H9 (cell line): ENCODE measurements at regions not wholly inside any gene's neighbourhood (a gene's known extent, or its start where the extent isn't known, plus 50 kb on each side); places are given as distances from the start of the nearest gene placed in this dataset.

Experiments used
- DNase-seq: peaks from one replicate; pipeline ENCODE4 v3.0.0-alpha.2; 2017
- H2AFZ ChIP-seq: one replicate; pipeline ENCODE4 v1.6.1; 2013; ENCODE audit warnings: mild to moderate bottlenecking, low read length, control low read depth, moderate library complexity
- H2AK5ac ChIP-seq: 2 replicates; pipeline ENCODE4 v1.6.1; 2013; ENCODE audit warnings: low read length, control low read depth, mixed read lengths; ENCODE audit not compliant: insufficient read length
- H2BK120ac ChIP-seq: one replicate; pipeline ENCODE4 v1.6.1; 2013; ENCODE audit warnings: low read depth, mild to moderate bottlenecking, low read length, control low read depth, inconsistent platforms; ENCODE audit not compliant: poor library complexity, severe bottlenecking
- H2BK12ac ChIP-seq: 2 replicates; pipeline ENCODE4 v1.6.1; 2013; ENCODE audit warnings: low read length, control low read depth, mixed read lengths, low read depth; ENCODE audit not compliant: insufficient read length
- H2BK15ac ChIP-seq: 2 replicates; pipeline ENCODE4 v1.6.1; 2013; ENCODE audit warnings: low read depth, low read length, control low read depth
- H2BK20ac ChIP-seq: one replicate; pipeline ENCODE4 v1.6.1; 2013; ENCODE audit warnings: low read depth, mild to moderate bottlenecking, low read length, control low read depth, inconsistent platforms; ENCODE audit not compliant: poor library complexity, severe bottlenecking
- H2BK5ac ChIP-seq: 2 replicates; pipeline ENCODE4 v1.6.1; 2013; ENCODE audit warnings: low read length, control low read depth, mixed read lengths; ENCODE audit not compliant: insufficient read length
- H3K14ac ChIP-seq: 2 replicates; pipeline ENCODE4 v1.6.1; 2013; ENCODE audit warnings: low read length, control low read depth; ENCODE audit not compliant: insufficient read depth
- H3K18ac ChIP-seq: 2 replicates; pipeline ENCODE4 v1.6.1; 2013; ENCODE audit warnings: low read depth, mild to moderate bottlenecking, mixed read lengths, low read length, control low read depth; ENCODE audit not compliant: insufficient read length
- H3K23ac ChIP-seq: 2 replicates; pipeline ENCODE4 v1.6.1; 2013; ENCODE audit warnings: low read length, control low read depth, mixed read lengths, low read depth; ENCODE audit not compliant: insufficient read length
- H3K23me2 ChIP-seq: 2 replicates; pipeline ENCODE4 v1.6.1; 2013; ENCODE audit warnings: low read depth, mild to moderate bottlenecking, mixed read lengths, low read length, control low read depth; ENCODE audit not compliant: insufficient read length, poor library complexity, severe bottlenecking
- H3K27ac ChIP-seq: 2 replicates; pipeline ENCODE4 v1.5.1; 2013; ENCODE audit warnings: low read length, control low read depth, mixed read lengths, low read depth; ENCODE audit not compliant: insufficient read length
- H3K27me3 ChIP-seq: 2 replicates; pipeline ENCODE4 v1.6.1; 2013; ENCODE audit warnings: low read length, control low read depth, inconsistent platforms; ENCODE audit not compliant: insufficient read depth
- H3K4ac ChIP-seq: 2 replicates; pipeline ENCODE4 v1.6.1; 2013; ENCODE audit warnings: low read depth, mild to moderate bottlenecking, control low read depth, inconsistent platforms, low read length, moderate library complexity
- H3K4me1 ChIP-seq: 2 replicates; pipeline ENCODE4 v1.6.1; 2013; ENCODE audit warnings: low read length, control low read depth, inconsistent platforms; ENCODE audit not compliant: insufficient read depth
- H3K4me2 ChIP-seq: 2 replicates; pipeline ENCODE4 v1.6.1; 2013; ENCODE audit warnings: low read length, control low read depth, mixed read lengths; ENCODE audit not compliant: insufficient read length, insufficient read depth
- H3K56ac ChIP-seq: 2 replicates; pipeline ENCODE4 v1.6.1; 2013; ENCODE audit warnings: low read depth, mild to moderate bottlenecking, mixed read lengths, low read length, control low read depth; ENCODE audit not compliant: insufficient read length
- H3K79me1 ChIP-seq: 2 replicates; pipeline ENCODE4 v1.6.1; 2013; ENCODE audit warnings: low read depth, mild to moderate bottlenecking, moderate library complexity, low read length, control low read depth, inconsistent platforms; ENCODE audit not compliant: insufficient read depth, poor library complexity, severe bottlenecking
- H3K79me2 ChIP-seq: 2 replicates; pipeline ENCODE4 v1.6.1; 2013; ENCODE audit warnings: low read length, control low read depth, inconsistent platforms; ENCODE audit not compliant: insufficient read depth
- H3K9ac ChIP-seq: 2 replicates; pipeline ENCODE4 v1.6.1; 2013; ENCODE audit warnings: low read length, control low read depth, mixed read lengths; ENCODE audit not compliant: insufficient read length; ENCODE audit errors: extremely low read depth
- H3K9me3 ChIP-seq: one replicate; pipeline ENCODE4 v1.6.1; 2013; ENCODE audit warnings: low read depth, low read length, inconsistent platforms; ENCODE audit not compliant: control insufficient read depth
- H3T11ph ChIP-seq: one replicate; pipeline ENCODE4 v1.6.1; 2013; ENCODE audit warnings: mild to moderate bottlenecking, low read length, control low read depth, inconsistent platforms
- H4K20me1 ChIP-seq: one replicate; pipeline ENCODE4 v1.6.1; 2013; ENCODE audit not compliant: control insufficient read depth, insufficient read length, insufficient read depth
- H4K5ac ChIP-seq: 2 replicates; pipeline ENCODE4 v1.6.1; 2013; ENCODE audit warnings: low read depth, mild to moderate bottlenecking, mixed read lengths, low read length, control low read depth; ENCODE audit not compliant: insufficient read length
- H4K8ac ChIP-seq: replicated peaks from 2 replicates; pipeline ENCODE4 v1.6.1; 2013; ENCODE audit warnings: low read length, control low read depth, mixed read lengths, low read depth; ENCODE audit not compliant: insufficient read length
- H4K91ac ChIP-seq: 2 replicates; pipeline ENCODE4 v1.6.1; 2013; ENCODE audit warnings: low read depth, mild to moderate bottlenecking, moderate library complexity, mixed read lengths, low read length, control low read depth; ENCODE audit not compliant: insufficient read length
- H3K27ac Mint-ChIP-seq, 3 experiments: 2 replicates in 2 of 3; 3 replicates in 1 of 3; pipeline ENCODE4 v1.8.0; 2020 to 2021; ENCODE audit warnings: mixed read lengths in 3 of 3, mild to moderate bottlenecking in 1 of 3, moderate library complexity in 1 of 3
- H3K27me3 Mint-ChIP-seq: 2 replicates; pipeline ENCODE4 v1.8.0; 2021; ENCODE audit warnings: low read depth, mild to moderate bottlenecking, moderate library complexity, mixed read lengths
- H3K36me3 Mint-ChIP-seq, 3 experiments: 2 replicates in 2 of 3; 3 replicates in 1 of 3; pipeline ENCODE4 v1.8.0; 2020 to 2021; ENCODE audit warnings: low read depth in 3 of 3, mixed read lengths in 3 of 3; ENCODE audit not compliant: insufficient read depth in 1 of 3
- H3K4me1 Mint-ChIP-seq, 2 experiments: 2 replicates each; pipeline ENCODE4 v1.8.0; 2020; ENCODE audit warnings: mixed read lengths in 2 of 2
- H3K4me3 Mint-ChIP-seq, 2 experiments: 2 replicates in 1 of 2; 3 replicates in 1 of 2; pipeline ENCODE4 v1.8.0; 2020 to 2021; ENCODE audit warnings: mild to moderate bottlenecking in 2 of 2, mixed read lengths in 2 of 2, moderate library complexity in 1 of 2
- H3K9me3 Mint-ChIP-seq, 2 experiments: 2 replicates in 1 of 2; 3 replicates in 1 of 2; pipeline ENCODE4 v1.8.0; 2020; ENCODE audit warnings: mild to moderate bottlenecking in 2 of 2, mixed read lengths in 2 of 2, moderate library complexity in 1 of 2
- WGBS: extraction: QIAGEN DNeasy Blood & Tissue Kit; methylation state at CpG from one replicate; pipeline ENCODE4 v1.1.7; 2013; ENCODE audit warnings: missing lambda C conversion rate, low lambda C conversion rate, mixed read lengths; ENCODE audit not compliant: insufficient read length; ENCODE audit errors: extremely low coverage; 5-methylcytosine and 5-hydroxymethylcytosine counted together
- TF ChIP-seq, protein P1 (sequence below): fragments of 200-600 bp; sonication (generic); conservative IDR thresholded peaks from 3 replicates; pipeline ENCODE4 v1.8.0; 2021; ENCODE audit warnings: antibody characterized with exemption, mild to moderate bottlenecking

DNA sequence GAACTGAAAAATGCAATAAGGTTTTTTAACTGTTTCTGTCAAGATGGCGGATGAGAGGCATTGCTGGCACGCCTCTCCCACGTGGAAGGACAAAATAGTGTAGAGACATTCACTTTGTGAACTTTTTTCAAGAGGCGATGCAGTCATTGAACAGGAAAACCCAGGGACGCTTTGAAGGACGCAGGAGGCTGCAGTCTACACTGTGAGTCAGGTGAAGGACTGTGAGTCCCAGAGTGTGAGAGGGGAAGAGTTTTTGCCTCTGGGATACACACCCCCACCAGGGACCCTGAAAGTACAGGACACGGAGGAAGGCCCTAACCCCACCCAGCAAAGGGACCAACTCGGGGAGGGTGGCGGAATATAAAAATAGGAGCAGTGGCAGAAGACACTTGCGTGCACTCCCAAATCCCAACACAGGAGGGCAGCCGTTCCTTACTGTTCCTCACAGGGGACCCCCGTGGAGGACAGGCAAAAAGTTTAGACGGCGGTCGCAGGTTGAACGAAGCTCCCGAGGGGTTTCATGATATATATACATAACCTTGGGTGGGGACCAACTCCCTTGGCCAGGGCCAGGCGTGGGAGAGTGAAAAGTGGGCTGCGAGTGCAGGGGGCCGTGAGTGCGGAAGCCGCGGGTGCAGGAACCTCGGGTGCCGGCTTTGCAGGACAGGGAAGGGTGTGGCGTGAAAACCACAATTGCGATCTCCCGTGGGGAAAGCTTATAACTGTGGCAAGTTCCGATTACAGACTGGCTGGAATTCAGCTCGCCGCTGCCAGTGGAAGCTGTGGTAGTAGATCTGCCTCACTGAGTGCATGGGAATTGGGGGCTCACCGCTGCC is 82.0 kb upstream of the ALOX12 start:
- H3K4me2 ChIP-seq = no peak overlapping the region
- no peak overlapping the region for H3K56ac ChIP-seq
- H3K9me3 Mint-ChIP-seq = peaks cover 32 to 72% of the 10 kb centered on the region in 2 experiments

More for the DNA sequence above, 82.0 kb upstream of the ALOX12 start:
- peak; percentile 64 for DNase-seq
- Mint-ChIP-seq H3K27ac (no peak overlapping the region), H3K4me1 (peaks cover 0 to 2% of the 10 kb centered on the region in 2 experiments; a peak in 2 of 4 replicates), H3K36me3 (peaks cover 0 to 65% (median 16%) of the 10 kb centered on the region in 3 experiments; a peak in 5 of 7 replicates), H3K4me3 (peak overlapping the region; percentile 40 to 62; a peak in 3 of 5 replicates), H3K27me3 (peaks cover 54% of the 10 kb centered on the region)
- H2AK5ac ChIP-seq = no peak overlapping the region
- no peak overlapping the region for H4K8ac ChIP-seq
- H2BK20ac ChIP-seq = no peak overlapping the region
- H3K14ac ChIP-seq = no peak overlapping the region
- H4K91ac ChIP-seq = no peak overlapping the region
- no peaks in the 10 kb centered on the region for H3K79me2 ChIP-seq
- no peaks in the 10 kb centered on the region for H3K79me1 ChIP-seq
- H3T11ph ChIP-seq = no peak overlapping the region
- no peak overlapping the region for H3K18ac ChIP-seq
- no peaks in the 10 kb centered on the region for H3K23me2 ChIP-seq
- H2AFZ ChIP-seq = no peak overlapping the region
- no peak overlapping the region for H2BK12ac ChIP-seq
- no peaks in the 10 kb centered on the region for H4K20me1 ChIP-seq
- no peak overlapping the region for H2BK5ac ChIP-seq
- no CpG with 5 or more reads among the region's 32 CpGs for WGBS
- no peak overlapping the region for H4K5ac ChIP-seq
- H2BK120ac ChIP-seq = no peak overlapping the region
- H3K9ac ChIP-seq = no peak overlapping the region
- H3K23ac ChIP-seq = no peak overlapping the region
- no peaks in the 10 kb centered on the region for H3K27me3 ChIP-seq
- H3K4ac ChIP-seq = no peak overlapping the region
- H3K9me3 ChIP-seq = peaks cover 26% of the 10 kb centered on the region
- TF ChIP-seq, protein P1, sequence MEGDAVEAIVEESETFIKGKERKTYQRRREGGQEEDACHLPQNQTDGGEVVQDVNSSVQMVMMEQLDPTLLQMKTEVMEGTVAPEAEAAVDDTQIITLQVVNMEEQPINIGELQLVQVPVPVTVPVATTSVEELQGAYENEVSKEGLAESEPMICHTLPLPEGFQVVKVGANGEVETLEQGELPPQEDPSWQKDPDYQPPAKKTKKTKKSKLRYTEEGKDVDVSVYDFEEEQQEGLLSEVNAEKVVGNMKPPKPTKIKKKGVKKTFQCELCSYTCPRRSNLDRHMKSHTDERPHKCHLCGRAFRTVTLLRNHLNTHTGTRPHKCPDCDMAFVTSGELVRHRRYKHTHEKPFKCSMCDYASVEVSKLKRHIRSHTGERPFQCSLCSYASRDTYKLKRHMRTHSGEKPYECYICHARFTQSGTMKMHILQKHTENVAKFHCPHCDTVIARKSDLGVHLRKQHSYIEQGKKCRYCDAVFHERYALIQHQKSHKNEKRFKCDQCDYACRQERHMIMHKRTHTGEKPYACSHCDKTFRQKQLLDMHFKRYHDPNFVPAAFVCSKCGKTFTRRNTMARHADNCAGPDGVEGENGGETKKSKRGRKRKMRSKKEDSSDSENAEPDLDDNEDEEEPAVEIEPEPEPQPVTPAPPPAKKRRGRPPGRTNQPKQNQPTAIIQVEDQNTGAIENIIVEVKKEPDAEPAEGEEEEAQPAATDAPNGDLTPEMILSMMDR = peak; percentile 79
- no peak overlapping the region for H3K27ac ChIP-seq
- H2BK15ac ChIP-seq = no peak overlapping the region
- no peaks in the 10 kb centered on the region for H3K4me1 ChIP-seq
